ENCODE measurements at regions not wholly inside any gene's neighbourhood (a gene's known extent, or its start where the extent isn't known, plus 50 kb on each side); places are given as distances from the start of the nearest gene placed in this dataset.

GRCh38 chr1:177471244-177471643, 300.5 kb downstream of the BRINP2 start:
- DNase-seq: peak; percentile 13
- intact Hi-C loops (cut with micrococcal nuclease): no loop called here

DNA sequence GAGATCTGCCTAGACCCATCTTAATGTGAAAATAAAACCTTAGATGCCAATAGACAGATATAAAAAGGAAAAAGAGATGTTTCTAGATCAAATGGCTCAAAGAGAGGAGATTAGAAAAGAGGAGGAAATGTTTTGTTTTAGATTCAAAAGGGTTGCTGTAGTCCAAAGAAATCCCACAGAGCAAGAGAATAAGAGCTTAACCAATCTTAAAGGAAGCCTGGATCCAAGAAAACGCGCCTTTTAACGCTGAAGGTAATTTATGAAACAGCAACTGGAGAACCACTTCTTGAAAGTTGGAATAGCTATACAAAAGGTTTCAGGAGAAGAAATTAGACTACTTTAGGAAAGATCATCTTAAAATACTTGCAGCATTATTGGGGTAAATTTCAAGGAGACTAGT, 298.8 kb downstream of the BRINP2 start:
- H3K9me3 ChIP-seq (ENCODE audit: low read length): no peaks in the 10 kb centered on the region
- TF ChIP-seq EZH2phosphoT487 (IDR thresholded peaks at IDR 0.05; ENCODE audit: borderline replicate concordance, low read length) (no peak), EZH2 (IDR thresholded peaks at IDR 0.05; ENCODE audit: low read length, unreplicated experiment) (no peak)
- intact Hi-C loops (cut with micrococcal nuclease): no loop called here
- no peaks in the 10 kb centered on the region for H4K20me1 ChIP-seq (ENCODE audit: low read length)
- no peak overlapping the region for H2AFZ ChIP-seq (ENCODE audit: low read length)
- ChIA-PET POLR2A (ENCODE audit: unreplicated experiment) (no interaction called here), CTCF (no interaction called here)
- H3K9me2 ChIP-seq (replicated peaks; ENCODE audit: low read length): no peaks in the 10 kb centered on the region
- H3F3A ChIP-seq (ENCODE audit: low read length, unreplicated experiment): no peaks in the 10 kb centered on the region
- DNase-seq (no peak), ATAC-seq (no peak)
- H3K9ac ChIP-seq (ENCODE audit: low read length): no peak overlapping the region
- H3K79me2 ChIP-seq (ENCODE audit: low read length): no peaks in the 10 kb centered on the region
- no peak overlapping the region for H3K4me3 ChIP-seq (ENCODE audit: low read length)
- no peaks in the 10 kb centered on the region for H3K27me3 ChIP-seq (ENCODE audit: low read length)
- BruUV-seq (replicated peaks): no TSS peak
- H3K36me3 ChIP-seq (ENCODE audit: low read depth, low read length): no peaks in the 10 kb centered on the region
- H3K27ac ChIP-seq (ENCODE audit: low read length): no peak overlapping the region
- no peaks in the 10 kb centered on the region for H3K4me1 ChIP-seq (ENCODE audit: insufficient read depth, low read length)
- no peak overlapping the region for H3K4me2 ChIP-seq (ENCODE audit: low read length)

More at GRCh38 chr1:177471244-177471643, 300.5 kb downstream of the BRINP2 start:
- no peaks in the 10 kb centered on the region for H3K4me1 ChIP-seq (ENCODE audit: insufficient read depth, low read length)
- H3K36me3 ChIP-seq (ENCODE audit: low read depth, low read length): no peaks in the 10 kb centered on the region
- no peaks in the 10 kb centered on the region for H3K79me2 ChIP-seq (ENCODE audit: low read length)
- H3K27me3 ChIP-seq (ENCODE audit: low read length): no peaks in the 10 kb centered on the region
- H3K9me2 ChIP-seq (replicated peaks; ENCODE audit: low read length): no peaks in the 10 kb centered on the region
- no peak overlapping the region for H2AFZ ChIP-seq (ENCODE audit: low read length)
- H3K27ac ChIP-seq (ENCODE audit: low read length): no peak overlapping the region
- TF ChIP-seq EZH2phosphoT487 (IDR thresholded peaks at IDR 0.05; ENCODE audit: borderline replicate concordance, low read length) (no peak), EZH2 (IDR thresholded peaks at IDR 0.05; ENCODE audit: low read length, unreplicated experiment) (no peak)
- TF ChIP-seq, protein P1, sequence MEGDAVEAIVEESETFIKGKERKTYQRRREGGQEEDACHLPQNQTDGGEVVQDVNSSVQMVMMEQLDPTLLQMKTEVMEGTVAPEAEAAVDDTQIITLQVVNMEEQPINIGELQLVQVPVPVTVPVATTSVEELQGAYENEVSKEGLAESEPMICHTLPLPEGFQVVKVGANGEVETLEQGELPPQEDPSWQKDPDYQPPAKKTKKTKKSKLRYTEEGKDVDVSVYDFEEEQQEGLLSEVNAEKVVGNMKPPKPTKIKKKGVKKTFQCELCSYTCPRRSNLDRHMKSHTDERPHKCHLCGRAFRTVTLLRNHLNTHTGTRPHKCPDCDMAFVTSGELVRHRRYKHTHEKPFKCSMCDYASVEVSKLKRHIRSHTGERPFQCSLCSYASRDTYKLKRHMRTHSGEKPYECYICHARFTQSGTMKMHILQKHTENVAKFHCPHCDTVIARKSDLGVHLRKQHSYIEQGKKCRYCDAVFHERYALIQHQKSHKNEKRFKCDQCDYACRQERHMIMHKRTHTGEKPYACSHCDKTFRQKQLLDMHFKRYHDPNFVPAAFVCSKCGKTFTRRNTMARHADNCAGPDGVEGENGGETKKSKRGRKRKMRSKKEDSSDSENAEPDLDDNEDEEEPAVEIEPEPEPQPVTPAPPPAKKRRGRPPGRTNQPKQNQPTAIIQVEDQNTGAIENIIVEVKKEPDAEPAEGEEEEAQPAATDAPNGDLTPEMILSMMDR (conservative IDR thresholded peaks at IDR 0.05; ENCODE audit: low read depth, low read length): no peak
- POLR2A ChIA-PET (ENCODE audit: unreplicated experiment): no interaction called here
- no peak overlapping the region for H3K4me2 ChIP-seq (ENCODE audit: low read length)
- H3F3A ChIP-seq (ENCODE audit: low read length, unreplicated experiment): no peaks in the 10 kb centered on the region
- BruUV-seq (replicated peaks): no TSS peak
- no peak for ATAC-seq
- no peaks in the 10 kb centered on the region for H4K20me1 ChIP-seq (ENCODE audit: low read length)
- no peak overlapping the region for H3K9ac ChIP-seq (ENCODE audit: low read length)
- CTCF ChIA-PET: no interaction called here
- H3K4me3 ChIP-seq (ENCODE audit: low read length): no peak overlapping the region
- no peaks in the 10 kb centered on the region for H3K9me3 ChIP-seq (ENCODE audit: low read length)

DNA sequence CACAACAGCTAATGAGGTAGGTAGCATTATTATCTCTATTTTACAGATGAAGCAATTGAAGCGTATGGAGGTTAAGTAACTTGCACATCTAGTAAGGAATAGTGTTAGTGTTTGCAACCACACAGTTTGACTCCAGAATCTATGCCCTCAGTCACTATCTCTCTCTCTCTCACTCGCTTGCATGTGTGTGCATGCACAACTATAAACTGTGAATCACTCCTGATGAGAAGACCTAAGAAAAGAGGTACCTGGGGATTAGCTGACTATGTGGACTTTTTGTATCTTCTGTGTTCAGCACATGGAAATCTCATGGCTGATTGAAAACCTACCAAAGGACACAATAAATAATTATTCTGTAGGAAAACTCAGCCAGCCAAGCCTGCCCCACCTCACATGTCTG, 295.5 kb downstream of the BRINP2 start:
- no peak overlapping the region for H3K27ac ChIP-seq (ENCODE audit: low read length)
- no peaks in the 10 kb centered on the region for H3K27me3 ChIP-seq (ENCODE audit: low read length)
- intact Hi-C loops (cut with micrococcal nuclease): no loop called here
- no peaks in the 10 kb centered on the region for H4K20me1 ChIP-seq (ENCODE audit: low read length)
- BruUV-seq (replicated peaks): no TSS peak
- no peaks in the 10 kb centered on the region for H3K9me2 ChIP-seq (replicated peaks; ENCODE audit: low read length)
- H3K36me3 ChIP-seq (ENCODE audit: low read depth, low read length): no peaks in the 10 kb centered on the region
- no peaks in the 10 kb centered on the region for H3K9me3 ChIP-seq (ENCODE audit: low read length)
- no peak overlapping the region for H2AFZ ChIP-seq (ENCODE audit: low read length)
- ChIA-PET CTCF (no interaction called here), POLR2A (ENCODE audit: unreplicated experiment) (no interaction called here)
- H3F3A ChIP-seq (ENCODE audit: low read length, unreplicated experiment): no peaks in the 10 kb centered on the region
- H3K9ac ChIP-seq (ENCODE audit: low read length): no peak overlapping the region
- DNase-seq (no peak), ATAC-seq (no peak)
- no peaks in the 10 kb centered on the region for H3K4me1 ChIP-seq (ENCODE audit: insufficient read depth, low read length)
- H3K79me2 ChIP-seq (ENCODE audit: low read length): no peaks in the 10 kb centered on the region
- TF ChIP-seq EZH2 (IDR thresholded peaks at IDR 0.05; ENCODE audit: low read length, unreplicated experiment) (no peak), EZH2phosphoT487 (IDR thresholded peaks at IDR 0.05; ENCODE audit: borderline replicate concordance, low read length) (no peak)
- TF ChIP-seq, protein P1 (conservative IDR thresholded peaks at IDR 0.05; ENCODE audit: low read depth, low read length): no peak
- no peak overlapping the region for H3K4me3 ChIP-seq (ENCODE audit: low read length)
- no peak overlapping the region for H3K4me2 ChIP-seq (ENCODE audit: low read length)

Data from PC-3 (cell line).